Psoas muscle (tissue), 7 donors: ENCODE measurements at regions not wholly inside any gene's neighbourhood (a gene's known extent, or its start where the extent isn't known, plus 50 kb on each side); places are given as distances from the start of the nearest gene placed in this dataset.
A peak's percentile ranks its signal among the peaks of the same experiment; 100 is the strongest.
"Not testable (repeated sequence)": the region's sequence is repeated elsewhere in the genome, so short reads cannot be mapped to it uniquely, and the experiment has no call there.

Experiments used
- ATAC-seq, 4 donors: fragments of 200-7000 bp; cut with Tn5 transposase; one replicate each; pipeline ENCODE4 v1.9.1; 2020; ENCODE audit warnings: moderate library complexity in 3 of 4, mild to moderate bottlenecking in 2 of 4
- DNase-seq, 2 donors: peaks; one replicate each; pipeline ENCODE4 v3.0.0-alpha.2; 2020
- H3K27ac ChIP-seq: fragments of 200-600 bp; one replicate; pipeline ENCODE4 v1.8.0; 2022
- H3K27me3 ChIP-seq, 3 donors: fragments of 200-600 bp in 1 of 3; one replicate each; pipeline versions ENCODE4 v1.6.1 to v1.8.0; 2013 to 2022; ENCODE audit warnings: low read length in 2 of 3, mild to moderate bottlenecking in 2 of 3, moderate library complexity in 1 of 3; ENCODE audit not compliant: insufficient read depth in 3 of 3
- H3K36me3 ChIP-seq, 2 donors: fragments of 200-600 bp in 1 of 2; one replicate each; pipeline versions ENCODE4 v1.6.1 to v1.8.0; 2013 to 2022; ENCODE audit warnings: low read depth in 1 of 2, mild to moderate bottlenecking in 1 of 2, moderate library complexity in 1 of 2; ENCODE audit not compliant: insufficient read depth in 1 of 2
- H3K4me1 ChIP-seq: fragments of 200-600 bp; one replicate; pipeline ENCODE4 v1.8.0; 2022
- H3K4me3 ChIP-seq: fragments of 200-600 bp; one replicate; pipeline ENCODE4 v1.8.0; 2022; ENCODE audit warnings: mild to moderate bottlenecking
- H3K9me3 ChIP-seq: fragments of 200-600 bp; one replicate; pipeline ENCODE4 v1.8.0; 2022
- WGBS, 3 donors: extraction: QIAGEN DNeasy Blood & Tissue Kit; methylation state at CpG; one replicate each; pipeline versions ENCODE4 v1.1.6 to v1.1.7; 2013; 5-methylcytosine and 5-hydroxymethylcytosine counted together
- intact Hi-C, 2 donors: fragments of 100-400 bp; cut with DNase I; formaldehyde crosslinking; loops; one replicate each; pipeline versions ENCODE4 v1.11.0 to v1.14.2; 2022
- TF ChIP-seq, protein P1 (sequence below): fragments of 200-600 bp; IDR thresholded peaks from one replicate; pipeline ENCODE4 v1.8.0; 2022; ENCODE audit warnings: antibody characterized with exemption
- donor health status: healthy with polysubstance abuse.
- donor health status: DM: no; HTN: no; CAD: no; lungs with moderate emphysema.
- donor health status: Bipolar disorder and iron deficiency.
- donor health status: healthy.
- donor health status: DM: yes; HTN: yes; CAD: no.
- donor health status: DM: no; HTN: no; CAD: no.
- donor health status: DM: yes; HTN: yes; CAD: no.

DNA sequence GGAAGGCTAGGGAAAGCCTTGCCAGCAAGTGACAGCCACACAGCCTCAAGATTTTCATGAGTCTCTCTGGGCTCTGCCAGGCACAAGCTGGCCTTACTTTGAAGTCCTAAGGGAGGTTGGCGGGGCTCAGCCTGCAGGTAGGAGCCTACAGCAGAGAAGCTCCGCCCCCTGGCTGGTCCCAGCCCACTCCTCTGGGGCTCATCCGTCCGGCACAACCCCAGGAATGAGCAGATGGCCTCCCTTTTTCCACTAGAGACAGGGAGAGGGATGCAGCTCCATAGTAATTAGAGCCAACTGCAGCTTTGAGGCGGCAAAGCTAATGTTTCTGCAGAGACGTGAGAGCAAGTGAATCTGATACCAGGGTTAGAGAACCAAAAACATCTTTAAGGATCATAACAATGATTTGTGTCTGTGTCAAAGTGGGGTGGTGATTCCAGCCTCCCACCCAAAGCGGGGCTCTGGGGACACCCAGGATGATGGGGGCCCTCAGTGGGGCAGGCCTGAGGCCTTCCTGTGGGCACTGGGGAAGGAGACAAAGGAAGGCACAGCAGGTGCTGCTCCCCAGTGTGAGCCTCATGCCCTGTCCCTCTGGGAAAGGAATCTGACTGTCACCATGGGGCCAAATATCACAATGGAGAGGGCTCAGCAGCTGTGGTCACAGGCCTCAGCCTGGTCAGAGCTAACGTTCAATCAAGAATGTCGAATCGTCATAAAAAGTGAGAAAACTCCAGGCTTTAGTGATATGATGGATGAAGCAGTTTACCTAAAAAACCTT is 61.5 kb downstream of the RBFOX3 start:
- 40 to 49% (median 48%) methylated on average over 10 of the region's 10 CpGs for WGBS, 3 donors
- no peaks in the 10 kb centered on the region for H3K4me1 ChIP-seq
- H3K4me3 ChIP-seq, result no peak overlapping the region
- no peak overlapping the region for H3K27ac ChIP-seq
- ATAC-seq, result no peak
- H3K36me3 ChIP-seq, result no peaks in the 10 kb centered on the region
- H3K9me3 ChIP-seq, result peaks cover 13% of the 10 kb centered on the region
- DNase-seq, result peak in 1 of 2 donors; percentile 17
- intact Hi-C loops, result no loop called here
- peaks cover 0 to 27% (median 4%) of the 10 kb centered on the region in 3 donors for H3K27me3 ChIP-seq
- TF ChIP-seq, protein P1, sequence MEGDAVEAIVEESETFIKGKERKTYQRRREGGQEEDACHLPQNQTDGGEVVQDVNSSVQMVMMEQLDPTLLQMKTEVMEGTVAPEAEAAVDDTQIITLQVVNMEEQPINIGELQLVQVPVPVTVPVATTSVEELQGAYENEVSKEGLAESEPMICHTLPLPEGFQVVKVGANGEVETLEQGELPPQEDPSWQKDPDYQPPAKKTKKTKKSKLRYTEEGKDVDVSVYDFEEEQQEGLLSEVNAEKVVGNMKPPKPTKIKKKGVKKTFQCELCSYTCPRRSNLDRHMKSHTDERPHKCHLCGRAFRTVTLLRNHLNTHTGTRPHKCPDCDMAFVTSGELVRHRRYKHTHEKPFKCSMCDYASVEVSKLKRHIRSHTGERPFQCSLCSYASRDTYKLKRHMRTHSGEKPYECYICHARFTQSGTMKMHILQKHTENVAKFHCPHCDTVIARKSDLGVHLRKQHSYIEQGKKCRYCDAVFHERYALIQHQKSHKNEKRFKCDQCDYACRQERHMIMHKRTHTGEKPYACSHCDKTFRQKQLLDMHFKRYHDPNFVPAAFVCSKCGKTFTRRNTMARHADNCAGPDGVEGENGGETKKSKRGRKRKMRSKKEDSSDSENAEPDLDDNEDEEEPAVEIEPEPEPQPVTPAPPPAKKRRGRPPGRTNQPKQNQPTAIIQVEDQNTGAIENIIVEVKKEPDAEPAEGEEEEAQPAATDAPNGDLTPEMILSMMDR, result no peak

- peaks cover 0 to 39% (median 4%) of the 10 kb centered on the region in 3 donors for H3K27me3 ChIP-seq
- no peaks in the 10 kb centered on the region for H3K4me1 ChIP-seq
- H3K27ac ChIP-seq, result no peak overlapping the region
- no peaks in the 10 kb centered on the region for H3K36me3 ChIP-seq
- WGBS, 3 donors, result 77 to 80% (median 77%) methylated on average over 14 of the region's 14 CpGs
- TF ChIP-seq, protein P1, result no peak
- DNase-seq (peak in 1 of 2 donors; percentile 34), ATAC-seq (no peak)
- peaks cover 6% of the 10 kb centered on the region for H3K9me3 ChIP-seq
- intact Hi-C loops, result no loop called here
- H3K4me3 ChIP-seq, result no peak overlapping the region
Observed at GRCh38 chr17:79548116-79548515, 62.7 kb downstream of the RBFOX3 start.

DNA sequence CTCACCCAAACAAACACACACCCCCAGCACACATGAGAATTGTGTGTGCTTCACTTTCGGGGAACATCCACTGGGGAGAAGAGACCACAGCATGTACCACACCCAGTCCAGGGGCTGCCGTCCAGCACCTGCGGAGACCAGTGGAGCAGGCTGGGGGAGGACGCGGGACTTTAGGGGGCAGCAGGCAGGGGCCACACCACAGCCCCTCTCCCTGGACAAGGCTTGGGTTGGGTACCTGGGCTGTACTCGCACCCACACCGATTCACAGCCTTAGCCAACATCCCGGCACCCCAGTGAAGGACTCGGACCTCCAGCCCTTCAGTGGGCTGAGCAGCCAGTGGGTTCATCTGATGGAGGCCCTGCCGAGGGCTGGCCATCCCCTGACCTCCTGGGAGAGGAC is 63.3 kb downstream of the RBFOX3 start:
- 76 to 81% (median 78%) methylated on average over 8 to 10 of the region's 10 CpGs for WGBS, 3 donors
- DNase-seq (no peak), ATAC-seq (no peak)
- H3K4me3 ChIP-seq, result no peak overlapping the region
- H3K36me3 ChIP-seq, result no peaks in the 10 kb centered on the region
- intact Hi-C loops, result no loop called here
- H3K27me3 ChIP-seq, result peaks cover 0 to 43% (median 6%) of the 10 kb centered on the region in 3 donors
- H3K4me1 ChIP-seq, result no peaks in the 10 kb centered on the region
- no peak overlapping the region for H3K27ac ChIP-seq
- peaks cover 2% of the 10 kb centered on the region for H3K9me3 ChIP-seq
- TF ChIP-seq, protein P1, result no peak

GRCh38 chr17:79547171-79547570 is 63.7 kb downstream of the RBFOX3 start:
- WGBS, 3 donors, result 82 to 92% (median 89%) methylated on average over 12 of the region's 12 CpGs
- H3K27ac ChIP-seq, H3K36me3 ChIP-seq, ATAC-seq, H3K9me3 ChIP-seq, intact Hi-C loops, H3K4me3 ChIP-seq, DNase-seq, H3K4me1 ChIP-seq: not testable (repeated sequence)
- H3K27me3 ChIP-seq, result peaks cover 0 to 47% (median 6%) of the 10 kb centered on the region in 3 donors

DNA sequence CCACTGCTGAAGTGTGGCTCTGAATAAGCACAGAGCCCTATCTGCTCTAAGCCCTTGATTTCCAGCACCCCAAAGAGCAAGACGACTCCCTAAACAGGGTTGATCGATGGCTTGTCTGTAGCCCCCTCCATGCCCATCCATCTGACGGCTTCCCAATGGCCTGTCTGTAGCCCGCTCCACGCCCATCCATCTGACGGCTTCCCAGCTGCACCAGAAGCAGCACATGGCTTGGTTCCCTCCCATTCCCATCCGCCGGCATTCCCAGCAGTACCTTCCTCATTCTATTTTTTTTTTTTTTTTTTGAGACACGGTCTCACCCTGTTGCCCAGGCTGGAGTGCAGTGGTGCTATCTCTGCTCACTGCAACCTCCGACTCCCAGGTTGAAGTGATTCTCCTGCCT is 64.5 kb downstream of the RBFOX3 start:
- no peak for ATAC-seq
- Histone ChIP-seq H3K9me3 (no peaks in the 10 kb centered on the region), H3K27me3 (peaks cover 0 to 48% (median 9%) of the 10 kb centered on the region in 3 donors), H3K27ac (no peak overlapping the region), H3K4me3 (no peak overlapping the region), H3K4me1 (no peaks in the 10 kb centered on the region), H3K36me3 (no peaks in the 10 kb centered on the region)
- intact Hi-C loops, result no loop called here
- 62 to 73% (median 64%) methylated on average over 9 to 10 of the region's 10 CpGs for WGBS, 3 donors
- DNase-seq, result no peak
- TF ChIP-seq, protein P1, result no peak
